22Rv1 (cell line): ENCODE measurements at regions not wholly inside any gene's neighbourhood (a gene's known extent, or its start where the extent isn't known, plus 50 kb on each side); places are given as distances from the start of the nearest gene placed in this dataset.

ENCODE experiments used
- H3K27ac ChIP-seq: fragments of 450-650 bp; 2 replicates; pipeline ENCODE4 v1.5.1; 2017
- CTCF ChIP-seq: fragments of 450-650 bp; IDR thresholded peaks from 2 replicates; pipeline ENCODE4 v1.5.1; 2017; ENCODE audit warnings: mild to moderate bottlenecking
- ZFX ChIP-seq: fragments of 450-650 bp; IDR thresholded peaks from 2 replicates; pipeline ENCODE4 v1.6.1; 2017; ENCODE audit warnings: antibody characterized with exemption, borderline replicate concordance

- H3K27ac ChIP-seq, result no peak overlapping the region
- TF ChIP-seq ZFX (no peak), CTCF (no peak)
These were observed 445.8 kb upstream of the JAG1 start for GRCh38 chr20:11119573-11119972.

- TF ChIP-seq ZFX (no peak), CTCF (no peak)
- no peak overlapping the region for H3K27ac ChIP-seq
These were observed 446.6 kb upstream of the JAG1 start for GRCh38 chr20:11120431-11120830.

- no peak overlapping the region for H3K27ac ChIP-seq
- TF ChIP-seq CTCF (no peak), ZFX (no peak)
These were observed 451.2 kb upstream of the JAG1 start for GRCh38 chr20:11124849-11125505.

- H3K27ac ChIP-seq, result no peak overlapping the region
- no peak for TF ChIP-seq CTCF
- no peak for TF ChIP-seq ZFX
These were observed 454.5 kb upstream of the JAG1 start for GRCh38 chr20:11128220-11128718.

GRCh38 chr20:11128721-11129120, 454.9 kb upstream of the JAG1 start:
- no peak overlapping the region for H3K27ac ChIP-seq
- TF ChIP-seq CTCF (no peak), ZFX (no peak)

- TF ChIP-seq ZFX (no peak), CTCF (no peak)
- H3K27ac ChIP-seq, result no peak overlapping the region
These were observed 456.9 kb upstream of the JAG1 start for GRCh38 chr20:11130554-11131166.

- H3K27ac ChIP-seq, result no peak overlapping the region
- no peak for TF ChIP-seq CTCF
- no peak for TF ChIP-seq ZFX
These were observed 459.1 kb upstream of the JAG1 start for GRCh38 chr20:11132819-11133415.
